ENCODE measurements at regions not wholly inside any gene's neighbourhood (a gene's known extent, or its start where the extent isn't known, plus 50 kb on each side); places are given as distances from the start of the nearest gene placed in this dataset.

- Mint-ChIP-seq H3K4me1 (ENCODE audit: low read depth, unreplicated experiment) (peaks cover 37% of the 10 kb centered on the region), H3K36me3 (ENCODE audit: low read depth, unreplicated experiment) (peaks cover 2% of the 10 kb centered on the region), H3K4me3 (ENCODE audit: unreplicated experiment) (no peak overlapping the region), H3K9me3 (ENCODE audit: unreplicated experiment) (peaks cover 6% of the 10 kb centered on the region), H3K27me3 (ENCODE audit: low read depth, unreplicated experiment) (no peaks in the 10 kb centered on the region), H3K27ac (ENCODE audit: unreplicated experiment) (no peak overlapping the region)
- no peak for DNase-seq (ENCODE audit: low read depth)
- H2AFZ ChIP-seq (ENCODE audit: low read depth, low read length): no peak overlapping the region
- no peak overlapping the region for H3K4me2 ChIP-seq (ENCODE audit: low read length)
- H3K36me3 ChIP-seq (ENCODE audit: insufficient read depth, low read length): no peaks in the 10 kb centered on the region
- H3K4me1 ChIP-seq (ENCODE audit: insufficient read depth, low read length): peaks cover 20% of the 10 kb centered on the region
- no peaks in the 10 kb centered on the region for H3K27me3 ChIP-seq (ENCODE audit: insufficient read depth, low read length)
- no peak overlapping the region for H3K4me3 ChIP-seq (ENCODE audit: insufficient read depth, low read depth, low read length)
- no peak for FAIRE-seq
- H3K9ac ChIP-seq (ENCODE audit: low read length): no peak overlapping the region
- no peaks in the 10 kb centered on the region for H3K9me3 ChIP-seq (ENCODE audit: insufficient read depth, low read depth, low read length)
- H4K20me1 ChIP-seq (ENCODE audit: insufficient read depth, low read length): no peaks in the 10 kb centered on the region
- H3K27ac ChIP-seq (ENCODE audit: low read depth, low read length): no peak overlapping the region
- no peaks in the 10 kb centered on the region for H3K79me2 ChIP-seq (ENCODE audit: insufficient read depth, low read length)
- TF ChIP-seq CTCF (IDR thresholded peaks at IDR 0.05; ENCODE audit: insufficient read depth, low read depth, low read length) (no peak), EZH2 (IDR thresholded peaks at IDR 0.05; ENCODE audit: insufficient read depth, low read length) (no peak)
Measured at GRCh38 chr5:159782197-159782994, 133.9 kb upstream of the ADRA1B start.

- H3K4me1 Mint-ChIP-seq (ENCODE audit: low read depth, unreplicated experiment): peaks cover 37% of the 10 kb centered on the region
- H3K9me3 ChIP-seq (ENCODE audit: insufficient read depth, low read depth, low read length): no peaks in the 10 kb centered on the region
- H3K27ac ChIP-seq (ENCODE audit: low read depth, low read length): no peak overlapping the region
- H3K27ac Mint-ChIP-seq (ENCODE audit: unreplicated experiment): no peak overlapping the region
- TF ChIP-seq EZH2 (IDR thresholded peaks at IDR 0.05; ENCODE audit: insufficient read depth, low read length) (no peak), CTCF (IDR thresholded peaks at IDR 0.05; ENCODE audit: insufficient read depth, low read depth, low read length) (no peak)
- no peaks in the 10 kb centered on the region for H3K79me2 ChIP-seq (ENCODE audit: insufficient read depth, low read length)
- no peaks in the 10 kb centered on the region for H4K20me1 ChIP-seq (ENCODE audit: insufficient read depth, low read length)
- H3K4me3 Mint-ChIP-seq (ENCODE audit: unreplicated experiment): no peak overlapping the region
- no peaks in the 10 kb centered on the region for H3K36me3 ChIP-seq (ENCODE audit: insufficient read depth, low read length)
- H2AFZ ChIP-seq (ENCODE audit: low read depth, low read length): no peak overlapping the region
- no peak overlapping the region for H3K4me3 ChIP-seq (ENCODE audit: insufficient read depth, low read depth, low read length)
- no peak for FAIRE-seq
- peaks cover 6% of the 10 kb centered on the region for H3K9me3 Mint-ChIP-seq (ENCODE audit: unreplicated experiment)
- H3K27me3 Mint-ChIP-seq (ENCODE audit: low read depth, unreplicated experiment): peaks cover 4% of the 10 kb centered on the region
- peaks cover 2% of the 10 kb centered on the region for H3K36me3 Mint-ChIP-seq (ENCODE audit: low read depth, unreplicated experiment)
- no peak overlapping the region for H3K9ac ChIP-seq (ENCODE audit: low read length)
- H3K27me3 ChIP-seq (ENCODE audit: insufficient read depth, low read length): no peaks in the 10 kb centered on the region
- peaks cover 20% of the 10 kb centered on the region for H3K4me1 ChIP-seq (ENCODE audit: insufficient read depth, low read length)
- DNase-seq (ENCODE audit: low read depth): no peak
- H3K4me2 ChIP-seq (ENCODE audit: low read length): no peak overlapping the region
Measured at GRCh38 chr5:159782995-159783300, 133.3 kb upstream of the ADRA1B start.

GRCh38 chr5:159783726-159784247, 132.5 kb upstream of the ADRA1B start:
- Histone ChIP-seq H3K27ac (ENCODE audit: low read depth, low read length) (no peak overlapping the region), H3K4me2 (ENCODE audit: low read length) (no peak overlapping the region), H3K4me3 (ENCODE audit: insufficient read depth, low read depth, low read length) (no peak overlapping the region), H2AFZ (ENCODE audit: low read depth, low read length) (no peak overlapping the region), H3K27me3 (ENCODE audit: insufficient read depth, low read length) (no peaks in the 10 kb centered on the region), H3K9me3 (ENCODE audit: insufficient read depth, low read depth, low read length) (no peaks in the 10 kb centered on the region), H4K20me1 (ENCODE audit: insufficient read depth, low read length) (no peaks in the 10 kb centered on the region), H3K79me2 (ENCODE audit: insufficient read depth, low read length) (no peaks in the 10 kb centered on the region), H3K4me1 (ENCODE audit: insufficient read depth, low read length) (peaks cover 20% of the 10 kb centered on the region), H3K36me3 (ENCODE audit: insufficient read depth, low read length) (no peaks in the 10 kb centered on the region), H3K9ac (ENCODE audit: low read length) (no peak overlapping the region)
- Mint-ChIP-seq H3K4me3 (ENCODE audit: unreplicated experiment) (no peak overlapping the region), H3K27me3 (ENCODE audit: low read depth, unreplicated experiment) (peaks cover 10% of the 10 kb centered on the region), H3K27ac (ENCODE audit: unreplicated experiment) (no peak overlapping the region), H3K36me3 (ENCODE audit: low read depth, unreplicated experiment) (peaks cover 2% of the 10 kb centered on the region), H3K4me1 (ENCODE audit: low read depth, unreplicated experiment) (peaks cover 37% of the 10 kb centered on the region), H3K9me3 (ENCODE audit: unreplicated experiment) (peaks cover 6% of the 10 kb centered on the region)
- no peak for DNase-seq (ENCODE audit: low read depth)
- TF ChIP-seq EZH2 (IDR thresholded peaks at IDR 0.05; ENCODE audit: insufficient read depth, low read length) (no peak), CTCF (IDR thresholded peaks at IDR 0.05; ENCODE audit: insufficient read depth, low read depth, low read length) (no peak)
- FAIRE-seq: no peak
